Activated CD4-positive, alpha-beta T cell treated with anti-CD3 and anti-CD28 coated beads, Interleukin-2, amount 10 ng/mL, durations not matched to agents 7 days and 5 days (primary cell): ENCODE measurements at regions not wholly inside any gene's neighbourhood (a gene's known extent, or its start where the extent isn't known, plus 50 kb on each side); places are given as distances from the start of the nearest gene placed in this dataset.

Experiments used
- CTCF ChIA-PET: fragments of 350-600 bp; sonication (Branson Sonifier 250); formaldehyde crosslinking; loops from one replicate; lab custom pipeline; 2021; ENCODE audit warnings: antibody characterized with exemption; lab: Charles Lee
- POLR2A ChIA-PET: fragments of 350-600 bp; sonication (Branson Sonifier 250); formaldehyde crosslinking; loops from one replicate; lab custom pipeline; 2021; ENCODE audit warnings: antibody characterized with exemption; lab: Charles Lee
- DNase-seq: peaks from one replicate; pipeline ENCODE4 v3.0.0-alpha.2; 2020
- H3K27ac Mint-ChIP-seq: one replicate; pipeline ENCODE4 v1.8.0; 2021; ENCODE audit warnings: mild to moderate bottlenecking, moderate library complexity, mixed read lengths
- H3K27me3 Mint-ChIP-seq: one replicate; pipeline ENCODE4 v1.8.0; 2021; ENCODE audit warnings: mixed read lengths
- H3K36me3 Mint-ChIP-seq: one replicate; pipeline ENCODE4 v1.8.0; 2021; ENCODE audit warnings: low read depth, mixed read lengths
- H3K4me1 Mint-ChIP-seq: one replicate; pipeline ENCODE4 v1.8.0; 2021; ENCODE audit warnings: mixed read lengths
- H3K4me3 Mint-ChIP-seq: one replicate; pipeline ENCODE4 v1.8.0; 2021; ENCODE audit warnings: mild to moderate bottlenecking, moderate library complexity, mixed read lengths
- H3K9me3 Mint-ChIP-seq: one replicate; pipeline ENCODE4 v1.8.0; 2021; ENCODE audit warnings: mixed read lengths

GRCh38 chr2:422676-423435 is 135.0 kb upstream of the ALKAL2 start:
- no peaks in the 10 kb centered on the region for H3K9me3 Mint-ChIP-seq
- DNase-seq, result no peak
- POLR2A ChIA-PET, result no interaction called here
- H3K27me3 Mint-ChIP-seq, result peaks cover 6% of the 10 kb centered on the region
- CTCF ChIA-PET, result interaction anchor here (0.6 to 2.2 kb wide), 3 partner anchors 10 to 214 kb away, joined by 3 to 6 read pairs (median 3); no protein-coding TSS in a partner anchor
- peaks cover 3% of the 10 kb centered on the region for H3K4me1 Mint-ChIP-seq
- no peak overlapping the region for H3K4me3 Mint-ChIP-seq
- no peak overlapping the region for H3K27ac Mint-ChIP-seq
- H3K36me3 Mint-ChIP-seq, result no peaks in the 10 kb centered on the region

DNA sequence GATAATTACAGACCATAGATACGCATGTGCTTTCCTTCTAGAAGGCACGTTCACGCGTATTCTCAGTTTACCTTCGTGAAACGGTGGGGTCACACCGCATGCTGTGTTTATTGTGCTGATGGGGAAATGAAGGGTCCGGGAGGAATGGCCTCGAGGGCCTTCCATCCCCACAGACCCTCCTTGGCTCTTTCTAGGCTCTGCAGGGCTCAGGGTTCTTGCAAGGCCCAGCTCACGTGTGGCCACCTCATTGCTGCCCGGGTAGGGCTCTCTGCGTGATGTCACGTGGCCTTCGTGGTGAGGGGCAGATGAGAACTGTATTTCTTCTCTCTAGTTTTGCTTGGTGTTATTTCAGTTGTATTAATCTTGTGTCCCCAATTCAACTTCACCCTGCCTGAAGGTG is 133.5 kb upstream of the ALKAL2 start:
- Mint-ChIP-seq H3K9me3 (no peaks in the 10 kb centered on the region), H3K27me3 (peaks cover 8% of the 10 kb centered on the region), H3K4me3 (no peak overlapping the region), H3K27ac (no peak overlapping the region), H3K36me3 (no peaks in the 10 kb centered on the region), H3K4me1 (peaks cover 3% of the 10 kb centered on the region)
- DNase-seq, result no peak
- ChIA-PET POLR2A (no interaction called here), CTCF (no interaction called here)

- Mint-ChIP-seq H3K4me1 (peaks cover 3% of the 10 kb centered on the region), H3K9me3 (no peaks in the 10 kb centered on the region), H3K36me3 (no peaks in the 10 kb centered on the region), H3K27ac (no peak overlapping the region), H3K4me3 (no peak overlapping the region), H3K27me3 (peaks cover 12% of the 10 kb centered on the region)
- DNase-seq, result no peak
- CTCF ChIA-PET, result interaction anchor here (0.6 kb wide), 1 partner anchor 26 kb away, joined by 3 read pairs; no protein-coding TSS in a partner anchor
- POLR2A ChIA-PET, result no interaction called here
These were observed 131.9 kb upstream of the ALKAL2 start for GRCh38 chr2:419687-420317.

- no peak overlapping the region for H3K27ac Mint-ChIP-seq
- DNase-seq, result no peak
- H3K4me1 Mint-ChIP-seq, result peaks cover 3% of the 10 kb centered on the region
- H3K27me3 Mint-ChIP-seq, result peaks cover 22% of the 10 kb centered on the region
- ChIA-PET POLR2A (no interaction called here), CTCF (interaction anchor here (1.9 kb wide), 1 partner anchor 12 kb away, joined by 9 read pairs; no protein-coding TSS in a partner anchor)
- H3K9me3 Mint-ChIP-seq, result no peaks in the 10 kb centered on the region
- no peak overlapping the region for H3K4me3 Mint-ChIP-seq
- H3K36me3 Mint-ChIP-seq, result no peaks in the 10 kb centered on the region
These were observed 129.8 kb upstream of the ALKAL2 start for GRCh38 chr2:417662-418061.

- DNase-seq, result no peak
- Mint-ChIP-seq H3K4me3 (no peak overlapping the region), H3K27ac (no peak overlapping the region), H3K36me3 (no peaks in the 10 kb centered on the region), H3K9me3 (no peaks in the 10 kb centered on the region), H3K27me3 (peaks cover 23% of the 10 kb centered on the region), H3K4me1 (peaks cover 3% of the 10 kb centered on the region)
- ChIA-PET POLR2A (no interaction called here), CTCF (interaction anchor here (1.9 kb wide), 1 partner anchor 11 kb away, joined by 9 read pairs; no protein-coding TSS in a partner anchor)
These were observed 129.1 kb upstream of the ALKAL2 start for GRCh38 chr2:417006-417405.

- ChIA-PET POLR2A (no interaction called here), CTCF (interaction anchor here (1.9 kb wide), 1 partner anchor 10 kb away, joined by 9 read pairs; no protein-coding TSS in a partner anchor)
- Mint-ChIP-seq H3K4me3 (no peak overlapping the region), H3K36me3 (no peaks in the 10 kb centered on the region), H3K27me3 (peaks cover 29% of the 10 kb centered on the region), H3K9me3 (no peaks in the 10 kb centered on the region), H3K4me1 (peaks cover 3% of the 10 kb centered on the region), H3K27ac (no peak overlapping the region)
- DNase-seq, result no peak
These were observed 128.2 kb upstream of the ALKAL2 start for GRCh38 chr2:415986-416610.

DNA sequence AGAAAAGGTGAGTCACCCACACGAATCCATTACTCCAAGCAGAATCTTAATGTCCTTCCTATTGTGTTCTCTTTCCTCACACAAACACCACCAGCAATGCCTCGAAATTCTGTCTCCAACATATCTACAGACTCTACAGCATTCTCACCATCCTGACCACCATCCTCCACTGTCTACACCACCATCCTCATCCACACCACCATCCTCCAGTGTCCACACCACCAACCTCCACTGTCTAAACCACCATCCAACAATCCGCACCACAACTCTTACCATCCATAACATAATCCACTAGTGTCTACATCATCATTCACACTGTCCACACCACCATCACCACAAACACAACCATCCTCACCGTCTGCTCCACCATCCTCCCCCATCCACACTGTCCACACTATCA is 121.6 kb upstream of the ALKAL2 start:
- POLR2A ChIA-PET, result no interaction called here
- H3K4me1 Mint-ChIP-seq, result no peaks in the 10 kb centered on the region
- DNase-seq, result no peak
- no peaks in the 10 kb centered on the region for H3K36me3 Mint-ChIP-seq
- H3K27ac Mint-ChIP-seq, result no peak overlapping the region
- H3K4me3 Mint-ChIP-seq, result no peak overlapping the region
- H3K9me3 Mint-ChIP-seq, result peaks cover 4% of the 10 kb centered on the region
- CTCF ChIA-PET, result no interaction called here
- H3K27me3 Mint-ChIP-seq, result peaks cover 23% of the 10 kb centered on the region

- DNase-seq, result no peak
- no peaks in the 10 kb centered on the region for H3K4me1 Mint-ChIP-seq
- H3K27ac Mint-ChIP-seq, result no peak overlapping the region
- POLR2A ChIA-PET, result no interaction called here
- CTCF ChIA-PET, result no interaction called here
- peaks cover 9% of the 10 kb centered on the region for H3K9me3 Mint-ChIP-seq
- no peak overlapping the region for H3K4me3 Mint-ChIP-seq
- peaks cover 13% of the 10 kb centered on the region for H3K27me3 Mint-ChIP-seq
- no peaks in the 10 kb centered on the region for H3K36me3 Mint-ChIP-seq
These were observed 119.7 kb upstream of the ALKAL2 start for GRCh38 chr2:407630-408029.

DNA sequence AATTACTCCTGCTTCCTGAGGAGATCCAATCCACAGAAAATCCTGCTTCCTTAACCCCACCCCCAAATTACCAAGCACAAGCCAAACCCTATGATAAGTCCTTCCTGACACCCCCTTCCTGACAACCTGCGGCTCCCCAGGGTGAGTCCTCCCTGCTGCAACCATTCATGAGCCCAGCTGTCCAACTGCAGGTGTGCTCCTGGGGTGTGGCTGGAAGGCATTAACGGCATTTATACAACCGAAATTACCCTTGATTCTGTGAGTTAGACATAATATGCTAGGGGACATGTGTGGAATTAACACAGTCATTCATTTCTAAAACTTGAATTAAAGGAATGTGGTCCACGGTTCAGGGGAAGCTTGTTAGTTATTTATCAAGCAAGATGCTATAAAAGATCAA is 119.0 kb upstream of the ALKAL2 start:
- Mint-ChIP-seq H3K4me1 (no peaks in the 10 kb centered on the region), H3K36me3 (no peaks in the 10 kb centered on the region), H3K9me3 (peaks cover 9% of the 10 kb centered on the region), H3K27me3 (peaks cover 10% of the 10 kb centered on the region), H3K27ac (no peak overlapping the region), H3K4me3 (no peak overlapping the region)
- CTCF ChIA-PET, result interaction anchor here (2.3 kb wide), 1 partner anchor 10 kb away, joined by 9 read pairs; no protein-coding TSS in a partner anchor
- POLR2A ChIA-PET, result no interaction called here
- DNase-seq, result no peak

DNA sequence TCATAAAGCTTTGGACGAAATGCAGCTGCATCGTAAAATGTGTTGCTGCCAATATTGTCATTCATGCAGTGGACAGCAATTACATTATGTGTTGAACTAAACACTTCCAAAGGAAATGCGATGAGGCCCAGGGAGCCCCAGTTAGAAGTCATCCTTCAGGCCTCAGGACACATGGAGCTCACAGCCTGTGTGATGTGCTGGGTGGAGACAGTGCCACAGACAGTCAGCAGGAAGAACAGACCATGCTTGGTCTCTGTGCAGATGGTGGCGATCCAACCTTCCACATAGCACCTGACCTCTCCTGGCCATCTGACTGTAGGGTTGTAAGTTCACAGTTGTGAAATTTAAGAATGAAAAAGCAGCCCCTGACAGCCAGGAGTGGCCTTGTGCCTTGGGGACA is 118.3 kb upstream of the ALKAL2 start:
- no peak overlapping the region for H3K27ac Mint-ChIP-seq
- no peaks in the 10 kb centered on the region for H3K36me3 Mint-ChIP-seq
- no peak for DNase-seq
- H3K27me3 Mint-ChIP-seq, result peaks cover 8% of the 10 kb centered on the region
- H3K4me3 Mint-ChIP-seq, result no peak overlapping the region
- H3K4me1 Mint-ChIP-seq, result no peaks in the 10 kb centered on the region
- ChIA-PET POLR2A (no interaction called here), CTCF (interaction anchor here (2.3 kb wide), 1 partner anchor 11 kb away, joined by 9 read pairs; no protein-coding TSS in a partner anchor)
- peaks cover 9% of the 10 kb centered on the region for H3K9me3 Mint-ChIP-seq

DNA sequence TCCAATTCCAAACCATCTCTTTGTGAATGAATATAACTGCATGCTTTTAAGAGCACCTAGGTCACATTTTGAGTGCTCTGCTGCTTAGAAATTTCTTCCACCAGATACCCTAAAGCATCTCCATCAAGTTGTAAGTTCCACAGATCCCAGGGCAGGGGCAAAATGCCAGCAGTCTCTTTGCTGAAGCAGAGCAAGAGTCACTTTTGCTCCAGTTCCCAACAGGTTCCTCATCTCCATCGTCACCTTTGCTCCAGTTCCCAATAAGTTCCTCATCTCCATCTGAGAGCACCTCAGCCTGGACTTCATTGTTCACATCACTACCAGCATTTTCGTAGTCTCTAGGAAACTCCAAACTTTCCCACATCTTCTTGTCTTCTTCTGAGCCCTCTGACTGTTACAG is 116.7 kb upstream of the ALKAL2 start:
- DNase-seq, result no peak
- H3K27ac Mint-ChIP-seq, result no peak overlapping the region
- POLR2A ChIA-PET, result no interaction called here
- CTCF ChIA-PET, result no interaction called here
- no peak overlapping the region for H3K4me3 Mint-ChIP-seq
- H3K27me3 Mint-ChIP-seq, result peaks cover 2% of the 10 kb centered on the region
- no peaks in the 10 kb centered on the region for H3K4me1 Mint-ChIP-seq
- H3K36me3 Mint-ChIP-seq, result no peaks in the 10 kb centered on the region
- peaks cover 9% of the 10 kb centered on the region for H3K9me3 Mint-ChIP-seq

DNA sequence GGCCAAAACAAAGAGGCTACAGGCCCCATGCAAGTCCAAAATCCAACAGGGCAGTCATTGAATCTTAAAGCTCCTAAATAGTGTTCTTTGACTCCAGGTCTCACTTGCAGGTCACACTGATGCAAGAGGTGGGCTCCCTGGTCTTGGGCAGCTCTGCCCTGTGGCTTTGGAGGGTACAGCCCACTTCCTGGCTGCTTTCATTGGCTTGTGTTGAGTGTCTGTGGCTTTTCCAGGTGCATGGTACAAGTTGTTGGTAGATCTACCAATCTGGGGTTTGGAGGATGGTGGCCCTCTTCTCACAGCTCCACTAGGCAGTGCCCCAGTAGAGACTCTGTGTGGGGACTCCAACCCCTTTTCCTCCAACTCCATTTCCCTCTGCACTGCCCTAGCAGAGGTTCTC is 115.8 kb upstream of the ALKAL2 start:
- H3K9me3 Mint-ChIP-seq, result peaks cover 9% of the 10 kb centered on the region
- no peak for DNase-seq
- POLR2A ChIA-PET, result no interaction called here
- CTCF ChIA-PET, result no interaction called here
- H3K27ac Mint-ChIP-seq, result no peak overlapping the region
- peaks cover 1% of the 10 kb centered on the region for H3K27me3 Mint-ChIP-seq
- H3K4me1 Mint-ChIP-seq, result no peaks in the 10 kb centered on the region
- no peaks in the 10 kb centered on the region for H3K36me3 Mint-ChIP-seq
- H3K4me3 Mint-ChIP-seq, result no peak overlapping the region

DNA sequence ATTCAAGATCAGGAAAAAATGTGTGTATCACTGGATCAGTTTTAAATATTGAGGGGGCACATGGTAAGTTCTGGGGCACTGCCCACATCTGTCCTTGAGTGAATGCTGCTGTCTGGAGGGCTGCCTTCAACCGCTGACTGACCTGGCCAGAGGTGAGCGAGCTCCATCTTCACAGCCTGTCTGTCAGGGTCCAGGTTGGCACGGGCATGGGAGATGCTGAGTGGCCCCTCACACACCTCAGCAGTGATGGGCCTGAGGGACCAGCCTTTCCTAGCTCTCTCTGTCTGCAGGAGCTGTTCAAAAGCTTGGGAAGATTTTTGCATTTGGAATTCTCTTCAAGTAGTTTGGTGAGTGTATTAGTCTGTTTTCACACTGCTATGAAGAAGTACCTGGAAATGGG is 114.8 kb upstream of the ALKAL2 start:
- Mint-ChIP-seq H3K27me3 (peaks cover 1% of the 10 kb centered on the region), H3K27ac (no peak overlapping the region), H3K36me3 (no peaks in the 10 kb centered on the region), H3K9me3 (peaks cover 9% of the 10 kb centered on the region), H3K4me3 (no peak overlapping the region), H3K4me1 (no peaks in the 10 kb centered on the region)
- CTCF ChIA-PET, result no interaction called here
- POLR2A ChIA-PET, result no interaction called here
- DNase-seq, result no peak
